NB4 (cell line): ENCODE measurements at regions not wholly inside any gene's neighbourhood (a gene's known extent, or its start where the extent isn't known, plus 50 kb on each side); places are given as distances from the start of the nearest gene placed in this dataset.

ENCODE experiments used
- DNase-seq: peaks from one replicate; pipeline ENCODE4 v3.0.0; 2010; ENCODE audit warnings: low read depth
- H3K4me3 ChIP-seq: one replicate; pipeline ENCODE4 v1.5.1; 2011; ENCODE audit warnings: mild to moderate bottlenecking, low read depth, low read length, moderate library complexity
- CTCF ChIP-seq: IDR thresholded peaks from one replicate; pipeline ENCODE4 v1.5.1; 2012; ENCODE audit warnings: low read depth, low read length
- MAX ChIP-seq: IDR thresholded peaks from 2 replicates; pipeline ENCODE4 v1.6.1; 2011; ENCODE audit warnings: low read depth, low read length
- MYC ChIP-seq: IDR thresholded peaks from 2 replicates; pipeline ENCODE4 v1.6.1; 2011; ENCODE audit warnings: low read depth, low read length
- POLR2A ChIP-seq: IDR thresholded peaks from 2 replicates; pipeline ENCODE4 v1.6.1; 2011; ENCODE audit warnings: mild to moderate bottlenecking; ENCODE audit not compliant: insufficient read length; ENCODE audit errors: extremely low read depth

GRCh38 chr11:115626414-115626813 is 122.2 kb upstream of the CADM1 start:
- no peak for TF ChIP-seq POLR2A
- DNase-seq, result no peak
- H3K4me3 ChIP-seq, result no peak overlapping the region

- H3K4me3 ChIP-seq, result no peak overlapping the region
- no peak for TF ChIP-seq MAX
- no peak for TF ChIP-seq CTCF
- no peak for TF ChIP-seq MYC
- TF ChIP-seq POLR2A, result no peak
- no peak for DNase-seq
These were observed 121.3 kb upstream of the CADM1 start for GRCh38 chr11:115625502-115625901.

- H3K4me3 ChIP-seq, result no peak overlapping the region
- TF ChIP-seq POLR2A (no peak), MAX (no peak), CTCF (no peak), MYC (no peak)
- DNase-seq, result no peak
These were observed 119.8 kb upstream of the CADM1 start for GRCh38 chr11:115624065-115624464.

GRCh38 chr11:115623021-115623451 is 118.8 kb upstream of the CADM1 start:
- no peak for TF ChIP-seq MYC
- no peak for TF ChIP-seq POLR2A
- no peak for TF ChIP-seq CTCF
- TF ChIP-seq MAX, result no peak
- DNase-seq, result no peak
- no peak overlapping the region for H3K4me3 ChIP-seq

GRCh38 chr11:115618428-115618827 is 114.2 kb upstream of the CADM1 start:
- DNase-seq, result no peak
- no peak overlapping the region for H3K4me3 ChIP-seq
- no peak for TF ChIP-seq MAX
- TF ChIP-seq POLR2A, result no peak
- no peak for TF ChIP-seq MYC
- TF ChIP-seq CTCF, result no peak

GRCh38 chr11:115617767-115618166 is 113.6 kb upstream of the CADM1 start:
- H3K4me3 ChIP-seq, result no peak overlapping the region
- DNase-seq, result no peak
- TF ChIP-seq CTCF (no peak), MAX (no peak), POLR2A (no peak), MYC (no peak)
